HCT116 (cell line): ENCODE measurements at regions not wholly inside any gene's neighbourhood (a gene's known extent, or its start where the extent isn't known, plus 50 kb on each side); places are given as distances from the start of the nearest gene placed in this dataset.

ENCODE experiments used
- ATAC-seq: fragments of 200-7000 bp; cut with Tn5 transposase; 2 replicates; pipeline ENCODE4 v1.9.1; 2020; ENCODE audit warnings: mild to moderate bottlenecking, moderate library complexity
- BruUV-seq: library from RNA; stranded (reverse); fragments of 400-500 nt; replicated peaks from 2 replicates; lab custom pipeline; 2021; lab: Mats Ljungman, UMichigan
- CTCF ChIA-PET: fragments of 300-600 bp; sonication (Branson Sonifier 250); formaldehyde crosslinking; loops from one replicate; lab custom pipeline; 2021; ENCODE audit warnings: antibody characterized with exemption; lab: Charles Lee
- POLR2A ChIA-PET: fragments of 300-600, 350-600 bp; sonication (Branson Sonifier 250); formaldehyde crosslinking; loops from one replicate; lab custom pipeline; 2021; ENCODE audit warnings: antibody characterized with exemption; lab: Charles Lee
- RAD21 ChIA-PET, 2 experiments: fragments of 300-600 bp; sonication (Branson Sonifier 250); formaldehyde crosslinking; loops; one replicate each; lab custom pipeline; 2023; ENCODE audit warnings: low total read pairs in 2 of 2; ENCODE audit not compliant: uncharacterized antibody in 2 of 2, unreplicated experiment in 2 of 2, low non-redundant PET in 1 of 2; lab: Charles Lee
- DNase-seq: peaks from one replicate; pipeline ENCODE4 v3.0.0-alpha.2; 2010; ENCODE audit warnings: low read depth, low spot score
- H2AFZ ChIP-seq: fragments of 200-600 bp; shearing (Covaris generic), sonication (generic); 2 replicates; pipeline ENCODE4 v1.6.1; 2017; ENCODE audit warnings: low read depth, mixed run types, mixed read lengths, antibody characterized with exemption, low read length; ENCODE audit not compliant: poor library complexity, severe bottlenecking
- H3K27ac ChIP-seq: 2 replicates; pipeline ENCODE4 v1.5.1; 2012; ENCODE audit warnings: low read depth, low read length
- H3K27me3 ChIP-seq: fragments of 200-600 bp; sonication (generic); 2 replicates; pipeline ENCODE4 v1.6.1; 2016; ENCODE audit warnings: mixed run types, low read length, mixed read lengths; ENCODE audit not compliant: insufficient read depth
- H3K36me3 ChIP-seq, 2 experiments: fragments of 200-500 bp in 1 of 2; fragments of 200-600 bp in 1 of 2; sonication (Bioruptor generic) in 1 of 2; sonication (generic) in 1 of 2; 2 replicates each; pipeline versions ENCODE4 v1.5.1 to v1.6.1; 2014 to 2016; ENCODE audit warnings: low read length in 2 of 2, inconsistent platforms in 1 of 2, mixed read lengths in 1 of 2, mixed run types in 1 of 2; ENCODE audit not compliant: insufficient read depth in 2 of 2, control insufficient read depth in 1 of 2
- H3K4me1 ChIP-seq, 2 experiments: fragments of 200-600 bp in 1 of 2; sonication (generic) in 1 of 2; 2 replicates each; pipeline versions ENCODE4 v1.5.1 to v1.6.1; 2012 to 2017; ENCODE audit warnings: low read length in 2 of 2, inconsistent platforms in 1 of 2, mild to moderate bottlenecking in 1 of 2, mixed read lengths in 1 of 2, mixed run types in 1 of 2, moderate library complexity in 1 of 2; ENCODE audit not compliant: insufficient read depth in 2 of 2, control insufficient read depth in 1 of 2
- H3K4me2 ChIP-seq: fragments of 200-600 bp; sonication (generic); 2 replicates; pipeline ENCODE4 v1.6.1; 2017; ENCODE audit warnings: mixed run types, low read length, mixed read lengths
- H3K4me3 ChIP-seq, 2 experiments: fragments of 200-600 bp in 1 of 2; sonication (generic) in 1 of 2; replicated peaks in 1 of 2; 2 replicates each; pipeline ENCODE4 v1.5.1; 2011 to 2016; ENCODE audit warnings: low read length in 2 of 2, control low read depth in 1 of 2, low read depth in 1 of 2, mild to moderate bottlenecking in 1 of 2, mixed read lengths in 1 of 2, mixed run types in 1 of 2
- H3K79me2 ChIP-seq: fragments of 200-600 bp; sonication (generic); 2 replicates; pipeline ENCODE4 v1.6.1; 2017; ENCODE audit warnings: mild to moderate bottlenecking, mixed run types, low read length, moderate library complexity, mixed read lengths; ENCODE audit not compliant: insufficient read depth
- H3K9ac ChIP-seq: fragments of 200-600 bp; sonication (generic); 2 replicates; pipeline ENCODE4 v1.6.1; 2016; ENCODE audit warnings: low read length, mixed read lengths
- H3K9me2 ChIP-seq: fragments of 200-600 bp; sonication (generic), shearing (Covaris generic); 2 replicates; pipeline ENCODE4 v1.6.1; 2017; ENCODE audit warnings: mixed run types, mild to moderate bottlenecking, moderate library complexity; ENCODE audit not compliant: insufficient read depth
- H3K9me3 ChIP-seq, 2 experiments: fragments of 200-500 bp in 1 of 2; fragments of 200-600 bp in 1 of 2; sonication (Bioruptor generic) in 1 of 2; sonication (generic) in 1 of 2; 2 replicates each; pipeline ENCODE4 v1.6.1; 2014 to 2017; ENCODE audit warnings: low read length in 2 of 2, mixed read lengths in 2 of 2, inconsistent platforms in 1 of 2, low read depth in 1 of 2, mild to moderate bottlenecking in 1 of 2, mixed run types in 1 of 2, moderate library complexity in 1 of 2; ENCODE audit not compliant: control insufficient read depth in 1 of 2, insufficient read depth in 1 of 2
- H4K20me1 ChIP-seq: fragments of 200-600 bp; sonication (generic), shearing (Covaris generic); 2 replicates; pipeline ENCODE4 v1.6.1; 2017; ENCODE audit warnings: mixed run types, mild to moderate bottlenecking, moderate library complexity; ENCODE audit not compliant: insufficient read depth
- CBX3 ChIP-seq: IDR thresholded peaks from 2 replicates; pipeline ENCODE4 v1.6.1; 2012; ENCODE audit warnings: low read depth
- EGR1 ChIP-seq: IDR thresholded peaks from 2 replicates; pipeline ENCODE4 v1.6.1; 2012; ENCODE audit warnings: low read depth
- ELF1 ChIP-seq: IDR thresholded peaks from 2 replicates; pipeline ENCODE4 v1.6.1; 2012; ENCODE audit warnings: low read depth, borderline replicate concordance
- EZH2 ChIP-seq: fragments of 200-600 bp; sonication (generic); IDR thresholded peaks from 2 replicates; pipeline ENCODE4 v1.6.1; 2017; ENCODE audit warnings: antibody characterized with exemption, mixed run types
- FOSL1 ChIP-seq: IDR thresholded peaks from 2 replicates; pipeline ENCODE4 v1.6.1; 2012; ENCODE audit warnings: low read depth
- JUND ChIP-seq: IDR thresholded peaks from 2 replicates; pipeline ENCODE4 v1.6.1; 2012
- POLR2A ChIP-seq: IDR thresholded peaks from 2 replicates; pipeline ENCODE4 v1.7.0; 2011; ENCODE audit warnings: borderline replicate concordance; ENCODE audit not compliant: insufficient read depth, insufficient read length; ENCODE audit errors: extremely low read depth
- POLR2AphosphoS5 ChIP-seq: IDR thresholded peaks from 2 replicates; pipeline ENCODE4 v1.6.1; 2011; ENCODE audit warnings: mild to moderate bottlenecking, low read depth, low read length, moderate library complexity
- RAD21 ChIP-seq: IDR thresholded peaks from 2 replicates; pipeline ENCODE4 v1.6.1; 2012; ENCODE audit warnings: low read depth, mild to moderate bottlenecking
- SIN3A ChIP-seq: IDR thresholded peaks from 2 replicates; pipeline ENCODE4 v1.6.1; 2012; ENCODE audit warnings: low read depth
- SP1 ChIP-seq: IDR thresholded peaks from 2 replicates; pipeline ENCODE4 v1.6.1; 2012; ENCODE audit warnings: low read depth
- SRF ChIP-seq: IDR thresholded peaks from 2 replicates; pipeline ENCODE4 v1.6.1; 2012; ENCODE audit warnings: low read depth
- TCF7L2 ChIP-seq: IDR thresholded peaks from 2 replicates; pipeline ENCODE4 v1.7.0; 2011; ENCODE audit warnings: borderline replicate concordance, inconsistent platforms; ENCODE audit not compliant: insufficient read depth, insufficient read length; ENCODE audit errors: extremely low read depth
- YY1 ChIP-seq: IDR thresholded peaks from 2 replicates; pipeline ENCODE4 v1.6.1; 2011; ENCODE audit warnings: low read length, low read depth, moderate library complexity, mild to moderate bottlenecking; ENCODE audit not compliant: insufficient replicate concordance; ENCODE audit errors: extremely low read depth
- ZFX ChIP-seq: fragments of 450-650 bp; IDR thresholded peaks from 2 replicates; pipeline ENCODE4 v1.6.1; 2017
- ZNF274 ChIP-seq: fragments of 200-500 bp; sonication (Bioruptor generic); IDR thresholded peaks from 2 replicates; pipeline ENCODE4 v1.6.1; 2014; ENCODE audit warnings: mild to moderate bottlenecking, low read depth, low read length, inconsistent platforms
- intact Hi-C: fragments of 100-400 bp; cut with micrococcal nuclease; formaldehyde crosslinking; loops from 2 replicates; pipeline ENCODE4 v1.10.0; 2022
- TF ChIP-seq, protein P1 (sequence below), 3 experiments: fragments of 200-600 bp in 1 of 3; sonication (generic) in 1 of 3; IDR thresholded peaks in 2 of 3; conservative IDR thresholded peaks in 1 of 3; 2 replicates each; pipeline ENCODE4 v1.5.1; 2012 to 2017; ENCODE audit warnings: low read depth in 2 of 3, low read length in 2 of 3, antibody characterized with exemption in 1 of 3, borderline replicate concordance in 1 of 3, control low read depth in 1 of 3, mild to moderate bottlenecking in 1 of 3, mixed read lengths in 1 of 3, mixed run types in 1 of 3, moderate library complexity in 1 of 3; ENCODE audit not compliant: insufficient read depth in 1 of 3
- TF ChIP-seq, protein P2 (sequence below): IDR thresholded peaks from 2 replicates; pipeline ENCODE4 v1.6.1; 2012
- TF ChIP-seq, protein P3 (sequence below): IDR thresholded peaks from 2 replicates; pipeline ENCODE4 v1.6.1; 2012; ENCODE audit warnings: low read depth
- TF ChIP-seq, protein P4 (sequence below): IDR thresholded peaks from 2 replicates; pipeline ENCODE4 v1.6.1; 2012

DNA sequence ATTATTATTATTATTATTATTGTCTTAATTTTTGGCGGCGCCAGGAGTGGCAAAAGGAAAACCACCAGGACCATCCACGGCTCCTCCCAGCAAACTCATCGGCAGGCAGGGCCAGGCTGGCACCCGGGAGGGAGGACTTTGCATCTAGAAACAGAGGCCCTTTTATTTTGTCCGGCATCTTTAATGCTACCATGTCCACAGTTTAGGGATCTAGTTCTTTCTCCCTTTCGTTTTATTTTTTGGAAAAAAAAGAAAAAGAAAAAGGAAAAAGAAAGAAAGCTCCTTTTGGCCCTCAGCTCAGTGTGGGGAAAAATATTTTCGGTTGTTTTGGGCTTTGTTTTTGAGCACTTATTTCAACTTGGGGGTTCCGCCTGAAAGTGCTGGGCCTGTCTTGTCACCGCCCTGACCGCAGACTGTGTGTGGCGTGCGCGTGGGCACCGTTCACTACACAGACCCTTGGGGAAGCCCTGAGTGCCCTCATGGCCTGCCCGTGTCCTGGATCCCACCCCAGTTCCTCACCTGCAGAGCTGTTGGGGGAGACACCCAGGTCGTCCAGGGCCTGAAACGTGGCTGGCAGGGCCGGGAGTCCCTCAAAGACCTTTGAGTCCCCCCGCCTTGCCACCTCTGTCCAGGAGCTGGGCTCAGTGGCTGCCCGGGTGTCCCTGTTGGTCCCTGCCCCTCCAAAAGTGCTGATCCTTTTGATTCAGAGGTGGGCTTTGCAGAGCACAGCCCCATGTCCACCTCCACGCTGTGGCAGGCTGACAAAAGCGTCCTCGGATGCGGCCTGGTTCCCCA, 69.1 kb upstream of the PPARA start:
- POLR2A ChIA-PET: interaction anchor here (1.8 kb wide), 1 partner anchor 12 kb away, joined by 9 read pairs; no protein-coding TSS in a partner anchor
- TF ChIP-seq, protein P1, sequence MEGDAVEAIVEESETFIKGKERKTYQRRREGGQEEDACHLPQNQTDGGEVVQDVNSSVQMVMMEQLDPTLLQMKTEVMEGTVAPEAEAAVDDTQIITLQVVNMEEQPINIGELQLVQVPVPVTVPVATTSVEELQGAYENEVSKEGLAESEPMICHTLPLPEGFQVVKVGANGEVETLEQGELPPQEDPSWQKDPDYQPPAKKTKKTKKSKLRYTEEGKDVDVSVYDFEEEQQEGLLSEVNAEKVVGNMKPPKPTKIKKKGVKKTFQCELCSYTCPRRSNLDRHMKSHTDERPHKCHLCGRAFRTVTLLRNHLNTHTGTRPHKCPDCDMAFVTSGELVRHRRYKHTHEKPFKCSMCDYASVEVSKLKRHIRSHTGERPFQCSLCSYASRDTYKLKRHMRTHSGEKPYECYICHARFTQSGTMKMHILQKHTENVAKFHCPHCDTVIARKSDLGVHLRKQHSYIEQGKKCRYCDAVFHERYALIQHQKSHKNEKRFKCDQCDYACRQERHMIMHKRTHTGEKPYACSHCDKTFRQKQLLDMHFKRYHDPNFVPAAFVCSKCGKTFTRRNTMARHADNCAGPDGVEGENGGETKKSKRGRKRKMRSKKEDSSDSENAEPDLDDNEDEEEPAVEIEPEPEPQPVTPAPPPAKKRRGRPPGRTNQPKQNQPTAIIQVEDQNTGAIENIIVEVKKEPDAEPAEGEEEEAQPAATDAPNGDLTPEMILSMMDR (IDR thresholded peaks at IDR 0.05 in 2 of 3, conservative IDR thresholded peaks at IDR 0.05 in 1 of 3; ENCODE audit: borderline replicate concordance in 1 of 3, insufficient read depth in 1 of 3, low read depth in 2 of 3, low read length in 2 of 3): no peak
- TF ChIP-seq, protein P2, sequence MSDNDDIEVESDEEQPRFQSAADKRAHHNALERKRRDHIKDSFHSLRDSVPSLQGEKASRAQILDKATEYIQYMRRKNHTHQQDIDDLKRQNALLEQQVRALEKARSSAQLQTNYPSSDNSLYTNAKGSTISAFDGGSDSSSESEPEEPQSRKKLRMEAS: no peak
- TF ChIP-seq CBX3 (no peak), POLR2A (no peak), EZH2 (no peak), ELF1 (no peak), SP1 (no peak), RAD21 (no peak), ZFX (no peak; the same call in 1 of the 2 replicates), POLR2AphosphoS5 (no peak), ZNF274 (no peak), FOSL1 (no peak), SRF (no peak), SIN3A (no peak), YY1 (no peak), TCF7L2 (no peak), JUND (no peak), EGR1 (no peak)
- TF ChIP-seq, protein P3, sequence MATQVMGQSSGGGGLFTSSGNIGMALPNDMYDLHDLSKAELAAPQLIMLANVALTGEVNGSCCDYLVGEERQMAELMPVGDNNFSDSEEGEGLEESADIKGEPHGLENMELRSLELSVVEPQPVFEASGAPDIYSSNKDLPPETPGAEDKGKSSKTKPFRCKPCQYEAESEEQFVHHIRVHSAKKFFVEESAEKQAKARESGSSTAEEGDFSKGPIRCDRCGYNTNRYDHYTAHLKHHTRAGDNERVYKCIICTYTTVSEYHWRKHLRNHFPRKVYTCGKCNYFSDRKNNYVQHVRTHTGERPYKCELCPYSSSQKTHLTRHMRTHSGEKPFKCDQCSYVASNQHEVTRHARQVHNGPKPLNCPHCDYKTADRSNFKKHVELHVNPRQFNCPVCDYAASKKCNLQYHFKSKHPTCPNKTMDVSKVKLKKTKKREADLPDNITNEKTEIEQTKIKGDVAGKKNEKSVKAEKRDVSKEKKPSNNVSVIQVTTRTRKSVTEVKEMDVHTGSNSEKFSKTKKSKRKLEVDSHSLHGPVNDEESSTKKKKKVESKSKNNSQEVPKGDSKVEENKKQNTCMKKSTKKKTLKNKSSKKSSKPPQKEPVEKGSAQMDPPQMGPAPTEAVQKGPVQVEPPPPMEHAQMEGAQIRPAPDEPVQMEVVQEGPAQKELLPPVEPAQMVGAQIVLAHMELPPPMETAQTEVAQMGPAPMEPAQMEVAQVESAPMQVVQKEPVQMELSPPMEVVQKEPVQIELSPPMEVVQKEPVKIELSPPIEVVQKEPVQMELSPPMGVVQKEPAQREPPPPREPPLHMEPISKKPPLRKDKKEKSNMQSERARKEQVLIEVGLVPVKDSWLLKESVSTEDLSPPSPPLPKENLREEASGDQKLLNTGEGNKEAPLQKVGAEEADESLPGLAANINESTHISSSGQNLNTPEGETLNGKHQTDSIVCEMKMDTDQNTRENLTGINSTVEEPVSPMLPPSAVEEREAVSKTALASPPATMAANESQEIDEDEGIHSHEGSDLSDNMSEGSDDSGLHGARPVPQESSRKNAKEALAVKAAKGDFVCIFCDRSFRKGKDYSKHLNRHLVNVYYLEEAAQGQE: no peak
- TF ChIP-seq, protein P4, sequence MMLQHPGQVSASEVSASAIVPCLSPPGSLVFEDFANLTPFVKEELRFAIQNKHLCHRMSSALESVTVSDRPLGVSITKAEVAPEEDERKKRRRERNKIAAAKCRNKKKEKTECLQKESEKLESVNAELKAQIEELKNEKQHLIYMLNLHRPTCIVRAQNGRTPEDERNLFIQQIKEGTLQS: no peak
- TF ChIP-seq, all 23 proteins: peak for 0
- CTCF ChIA-PET: interaction anchor here (2.0 kb wide), 1 partner anchor 75 kb away, joined by 11 read pairs; no protein-coding TSS in a partner anchor
- BruUV-seq: no TSS peak
- Histone ChIP-seq H3K9me2 (no peaks in the 10 kb centered on the region), H3K4me2 (peak overlapping the region; percentile 99), H2AFZ (no peak overlapping the region), H4K20me1 (no peaks in the 10 kb centered on the region), H3K27ac (peak overlapping the region; percentile 100), H3K4me1 (peaks cover 59 to 89% of the 10 kb centered on the region in 2 experiments), H3K79me2 (peaks cover 100% of the 10 kb centered on the region), H3K4me3 (peak overlapping the region; percentile 60 to 64), H3K27me3 (no peaks in the 10 kb centered on the region), H3K9ac (peak overlapping the region; percentile 99), H3K9me3 (no peaks in the 10 kb centered on the region), H3K36me3 (peaks cover 0 to 15% of the 10 kb centered on the region in 2 experiments; a peak in 1 of 4 replicates)
- intact Hi-C loops: no loop called here
- ATAC-seq: no peak
- RAD21 ChIA-PET: interaction anchor here in 1 of 2 experiments (0.7 kb wide), 1 partner anchor 75 kb away, joined by 3 read pairs; no protein-coding TSS in a partner anchor
- no peak for DNase-seq
